Keratinocyte (primary cell): ENCODE measurements at regions not wholly inside any gene's neighbourhood (a gene's known extent, or its start where the extent isn't known, plus 50 kb on each side); places are given as distances from the start of the nearest gene placed in this dataset.

Experiments
- DNase-seq: peaks from one replicate; pipeline ENCODE4 v3.0.0-alpha.2; 2011; ENCODE audit warnings: low read depth, missing footprints, low spot score
- FAIRE-seq: peaks from 2 replicates; lab custom pipeline; 2011; peaks lifted over from hg19 to GRCh38; lab: Jason Lieb, UNC
- H2AFZ ChIP-seq: 2 replicates; pipeline ENCODE4 v1.6.0; 2012; ENCODE audit warnings: low read length, control low read depth, inconsistent platforms; ENCODE audit not compliant: control insufficient read depth
- H3K27ac ChIP-seq: 2 replicates; pipeline ENCODE4 v1.5.1; 2011; ENCODE audit warnings: low read length; ENCODE audit not compliant: control insufficient read depth, insufficient read depth
- H3K27me3 ChIP-seq: 3 replicates; pipeline ENCODE4 v1.6.0; 2011; ENCODE audit warnings: low read length; ENCODE audit not compliant: control insufficient read depth, insufficient read depth; ENCODE audit errors: extremely low read depth
- H3K36me3 ChIP-seq, 2 experiments: 2 replicates in 1 of 2; 3 replicates in 1 of 2; pipeline ENCODE4 v1.5.1; 2011; ENCODE audit warnings: low read length in 2 of 2, mild to moderate bottlenecking in 1 of 2; ENCODE audit not compliant: control insufficient read depth in 2 of 2, insufficient read depth in 2 of 2; ENCODE audit errors: extremely low read depth in 1 of 2
- H3K4me1 ChIP-seq: 3 replicates; pipeline ENCODE4 v1.5.1; 2011; ENCODE audit warnings: low read length; ENCODE audit not compliant: control insufficient read depth, insufficient read depth; ENCODE audit errors: extremely low read depth
- H3K4me2 ChIP-seq: 3 replicates; pipeline ENCODE4 v1.6.0; 2011; ENCODE audit warnings: low read depth, low read length; ENCODE audit not compliant: control insufficient read depth, insufficient read depth; ENCODE audit errors: extremely low read depth
- H3K4me3 ChIP-seq, 3 experiments: fragments of 200-600 bp in 1 of 3; sonication (generic) in 1 of 3; 2 replicates in 2 of 3; 3 replicates in 1 of 3; pipeline ENCODE4 v1.5.1; 2011 to 2016; ENCODE audit warnings: low read length in 3 of 3, mild to moderate bottlenecking in 3 of 3, control low read depth in 2 of 3, inconsistent platforms in 1 of 3, low read depth in 1 of 3, mixed read lengths in 1 of 3, mixed run types in 1 of 3, moderate library complexity in 1 of 3; ENCODE audit not compliant: control insufficient read depth in 2 of 3, insufficient read depth in 2 of 3; ENCODE audit errors: extremely low read depth in 1 of 3
- H3K79me2 ChIP-seq: 2 replicates; pipeline ENCODE4 v1.6.0; 2012; ENCODE audit warnings: low read length; ENCODE audit not compliant: control insufficient read depth, insufficient read depth
- H3K9ac ChIP-seq: 3 replicates; pipeline ENCODE4 v1.6.0; 2011; ENCODE audit warnings: low read length; ENCODE audit not compliant: control insufficient read depth, insufficient read depth; ENCODE audit errors: extremely low read depth
- H3K9me1 ChIP-seq: 3 replicates; pipeline ENCODE4 v1.6.0; 2011; ENCODE audit warnings: low read length; ENCODE audit not compliant: control insufficient read depth, insufficient read depth; ENCODE audit errors: extremely low read depth
- H3K9me3 ChIP-seq: 2 replicates; pipeline ENCODE4 v1.5.1; 2012; ENCODE audit warnings: low read depth, low read length; ENCODE audit not compliant: control insufficient read depth
- H4K20me1 ChIP-seq: 3 replicates; pipeline ENCODE4 v1.6.0; 2011; ENCODE audit warnings: low read length; ENCODE audit not compliant: control insufficient read depth, insufficient read depth; ENCODE audit errors: extremely low read depth
- EZH2 ChIP-seq: IDR thresholded peaks from one replicate; pipeline ENCODE4 v1.6.1; 2012; ENCODE audit warnings: inconsistent platforms, mild to moderate bottlenecking, low read length, moderate library complexity
- dilution Hi-C: fragments of 300-500 bp; cut with MboI; formaldehyde crosslinking; loops from one replicate; pipeline ENCODE4 v1.7.0; 2020; ENCODE audit warnings: low sequenced_read_pairs; ENCODE audit not compliant: extremely low pct_ligation_motif_present
- TF ChIP-seq, protein P1 (sequence below), 3 experiments: IDR thresholded peaks in 1 of 3; conservative IDR thresholded peaks in 1 of 3; optimal IDR thresholded peaks in 1 of 3; 2 replicates in 2 of 3; 3 replicates in 1 of 3; pipeline versions ENCODE3 to v1.5.1; 2011; ENCODE audit warnings: low read length in 3 of 3, mild to moderate bottlenecking in 3 of 3, moderate library complexity in 2 of 3, control low read depth in 1 of 3, inconsistent platforms in 1 of 3; ENCODE audit not compliant: insufficient read depth in 2 of 3; ENCODE audit errors: extremely low read depth in 1 of 3

DNA sequence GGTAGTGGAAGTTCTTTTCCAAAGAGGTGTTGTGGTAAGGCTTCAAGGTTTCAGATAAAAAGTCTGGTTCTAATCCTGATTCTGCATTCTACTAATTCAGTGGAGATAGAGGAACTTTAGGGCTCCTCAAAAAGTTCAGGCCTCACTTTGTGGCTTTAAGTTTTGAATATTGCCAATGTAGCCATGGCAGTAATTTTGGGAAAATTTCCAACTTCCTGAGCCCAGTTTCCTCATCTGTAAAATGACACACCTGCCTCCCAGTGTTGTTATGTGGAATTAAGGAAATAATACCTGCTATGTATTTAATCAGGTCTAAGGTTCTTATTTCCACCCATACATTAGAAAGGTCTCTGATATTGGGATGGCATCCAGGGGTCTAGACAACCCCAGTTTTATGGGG is 147.6 kb upstream of the ITGA6 start:
- Histone ChIP-seq H3K9me1 (no peaks in the 10 kb centered on the region), H3K9ac (no peak overlapping the region), H3K9me3 (no peaks in the 10 kb centered on the region), H3K79me2 (no peaks in the 10 kb centered on the region), H3K27ac (no peak overlapping the region), H4K20me1 (no peaks in the 10 kb centered on the region), H3K4me3 (no peak overlapping the region), H3K27me3 (no peaks in the 10 kb centered on the region), H3K4me2 (no peak overlapping the region), H2AFZ (no peak overlapping the region), H3K4me1 (peaks cover 37% of the 10 kb centered on the region), H3K36me3 (no peaks in the 10 kb centered on the region)
- DNase-seq: no peak
- TF ChIP-seq EZH2: no peak
- TF ChIP-seq, protein P1, sequence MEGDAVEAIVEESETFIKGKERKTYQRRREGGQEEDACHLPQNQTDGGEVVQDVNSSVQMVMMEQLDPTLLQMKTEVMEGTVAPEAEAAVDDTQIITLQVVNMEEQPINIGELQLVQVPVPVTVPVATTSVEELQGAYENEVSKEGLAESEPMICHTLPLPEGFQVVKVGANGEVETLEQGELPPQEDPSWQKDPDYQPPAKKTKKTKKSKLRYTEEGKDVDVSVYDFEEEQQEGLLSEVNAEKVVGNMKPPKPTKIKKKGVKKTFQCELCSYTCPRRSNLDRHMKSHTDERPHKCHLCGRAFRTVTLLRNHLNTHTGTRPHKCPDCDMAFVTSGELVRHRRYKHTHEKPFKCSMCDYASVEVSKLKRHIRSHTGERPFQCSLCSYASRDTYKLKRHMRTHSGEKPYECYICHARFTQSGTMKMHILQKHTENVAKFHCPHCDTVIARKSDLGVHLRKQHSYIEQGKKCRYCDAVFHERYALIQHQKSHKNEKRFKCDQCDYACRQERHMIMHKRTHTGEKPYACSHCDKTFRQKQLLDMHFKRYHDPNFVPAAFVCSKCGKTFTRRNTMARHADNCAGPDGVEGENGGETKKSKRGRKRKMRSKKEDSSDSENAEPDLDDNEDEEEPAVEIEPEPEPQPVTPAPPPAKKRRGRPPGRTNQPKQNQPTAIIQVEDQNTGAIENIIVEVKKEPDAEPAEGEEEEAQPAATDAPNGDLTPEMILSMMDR (optimal IDR thresholded peaks at IDR 0.05 in 1 of 3, IDR thresholded peaks at IDR 0.05 in 1 of 3, conservative IDR thresholded peaks at IDR 0.05 in 1 of 3; ENCODE audit: extremely low read depth in 1 of 3, insufficient read depth in 2 of 3, low read length in 3 of 3): peak; percentile 5 to 24 (median 6)
- dilution Hi-C loops: no loop called here
- FAIRE-seq: peak; percentile 32

DNA sequence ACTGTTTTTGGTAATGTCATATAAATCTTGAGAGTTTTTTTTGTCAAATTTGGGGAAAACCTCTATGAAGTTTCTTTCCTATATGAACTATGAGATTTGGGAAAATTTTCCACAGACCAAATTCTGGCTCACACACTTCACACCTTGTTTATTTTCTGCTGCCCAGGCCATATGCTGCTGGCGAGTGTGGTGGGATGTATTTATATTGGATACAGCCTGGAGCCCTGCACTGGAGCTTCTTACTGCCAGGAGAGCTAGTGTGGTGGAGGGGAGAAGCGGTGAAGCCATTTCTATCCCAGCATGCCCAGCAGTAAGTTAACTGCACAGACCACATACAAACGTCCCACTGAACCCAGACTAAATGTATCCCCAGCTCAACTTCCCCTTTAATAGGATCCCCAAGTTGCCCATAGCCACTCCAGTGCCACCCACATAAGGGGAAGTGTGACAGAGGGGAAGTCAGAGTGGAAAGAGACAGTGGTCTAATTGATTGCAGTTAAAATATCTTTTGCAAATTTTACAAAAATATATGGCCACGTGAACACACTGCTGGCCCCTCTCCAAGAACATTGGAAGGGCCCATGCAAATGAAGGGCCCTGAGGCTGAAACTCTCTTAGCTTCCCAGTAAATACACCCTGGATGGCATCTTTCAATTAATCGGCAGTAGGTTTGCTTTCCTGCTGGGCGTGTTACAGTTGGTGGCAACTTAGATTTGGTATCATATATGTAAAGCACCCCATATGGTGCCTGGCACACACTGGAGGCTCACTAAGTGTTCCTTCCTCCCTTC is 146.6 kb upstream of the ITGA6 start:
- no peak for FAIRE-seq
- Histone ChIP-seq H2AFZ (no peak overlapping the region), H3K79me2 (no peaks in the 10 kb centered on the region), H4K20me1 (no peaks in the 10 kb centered on the region), H3K9ac (no peak overlapping the region), H3K9me1 (no peaks in the 10 kb centered on the region), H3K27me3 (no peaks in the 10 kb centered on the region), H3K4me3 (no peak overlapping the region), H3K36me3 (no peaks in the 10 kb centered on the region), H3K4me2 (no peak overlapping the region), H3K4me1 (peaks cover 37% of the 10 kb centered on the region), H3K27ac (no peak overlapping the region), H3K9me3 (no peaks in the 10 kb centered on the region)
- dilution Hi-C loops: no loop called here
- DNase-seq: no peak
- no peak for TF ChIP-seq EZH2
- TF ChIP-seq, protein P1 (optimal IDR thresholded peaks at IDR 0.05 in 1 of 3, IDR thresholded peaks at IDR 0.05 in 1 of 3, conservative IDR thresholded peaks at IDR 0.05 in 1 of 3; ENCODE audit: extremely low read depth in 1 of 3, insufficient read depth in 2 of 3, low read length in 3 of 3): no peak
